Smooth muscle cell (in vitro differentiated cells): ENCODE measurements at regions not wholly inside any gene's neighbourhood (a gene's known extent, or its start where the extent isn't known, plus 50 kb on each side); places are given as distances from the start of the nearest gene placed in this dataset.
A peak's percentile ranks its signal among the peaks of the same experiment; 100 is the strongest.

Source experiments
- DNase-seq: peaks from one replicate; lab custom pipeline; 2025; ENCODE audit not compliant: unreplicated experiment; lab: John Stamatoyannopoulos, UW
- H2AFZ ChIP-seq: fragments of 200-600 bp; sonication (generic); 2 replicates; pipeline ENCODE4 v1.6.0; 2016; ENCODE audit warnings: antibody characterized with exemption, low read depth, mild to moderate bottlenecking
- H3F3A ChIP-seq: fragments of 200-600 bp; sonication (generic); 2 replicates; pipeline ENCODE4 v1.6.0; 2017; ENCODE audit warnings: antibody characterized with exemption, low read depth
- H3K27ac ChIP-seq: fragments of 200-600 bp; sonication (generic); 2 replicates; pipeline ENCODE4 v1.5.1; 2016; ENCODE audit warnings: low read depth, mild to moderate bottlenecking
- H3K27me3 ChIP-seq: fragments of 200-600 bp; sonication (generic); 2 replicates; pipeline ENCODE4 v1.6.1; 2016; ENCODE audit warnings: low read depth, mild to moderate bottlenecking
- H3K36me3 ChIP-seq: fragments of 200-600 bp; sonication (generic); 2 replicates; pipeline ENCODE4 v1.5.1; 2016; ENCODE audit warnings: low read depth
- H3K4me1 ChIP-seq: fragments of 200-600 bp; sonication (generic); 2 replicates; pipeline ENCODE4 v1.5.1; 2016; ENCODE audit warnings: low read depth
- H3K4me2 ChIP-seq: fragments of 200-600 bp; sonication (generic); 2 replicates; pipeline ENCODE4 v1.6.0; 2016; ENCODE audit warnings: mild to moderate bottlenecking
- H3K4me3 ChIP-seq: fragments of 200-600 bp; sonication (generic); 2 replicates; pipeline ENCODE4 v1.5.1; 2016; ENCODE audit warnings: mild to moderate bottlenecking
- H3K79me2 ChIP-seq: fragments of 200-600 bp; sonication (generic); 2 replicates; pipeline ENCODE4 v1.6.0; 2016; ENCODE audit warnings: low read depth, mild to moderate bottlenecking
- H3K9ac ChIP-seq: fragments of 200-600 bp; sonication (generic); 2 replicates; pipeline ENCODE4 v1.6.0; 2016; ENCODE audit warnings: low read depth
- H3K9me3 ChIP-seq: fragments of 200-600 bp; sonication (generic); replicated peaks from 2 replicates; pipeline ENCODE4 v1.5.1; 2016; ENCODE audit warnings: low read depth
- H4K20me1 ChIP-seq: fragments of 200-600 bp; sonication (generic); 2 replicates; pipeline ENCODE4 v1.6.0; 2016; ENCODE audit warnings: low read depth
- CTCF ChIP-seq: fragments of 200-600 bp; sonication (generic); IDR thresholded peaks from 2 replicates; pipeline ENCODE4 v1.5.1; 2017; ENCODE audit warnings: borderline replicate concordance, mild to moderate bottlenecking, antibody characterized with exemption; ENCODE audit not compliant: insufficient read depth, poor library complexity, severe bottlenecking
- WGBS: methylation state at CpG from one replicate; pipeline ENCODE4 v1.1.7; 2016; ENCODE audit warnings: low lambda C conversion rate; 5-methylcytosine and 5-hydroxymethylcytosine counted together

- no peaks in the 10 kb centered on the region for H3K36me3 ChIP-seq
- no peak overlapping the region for H3K27ac ChIP-seq
- H3K79me2 ChIP-seq: no peaks in the 10 kb centered on the region
- DNase-seq: no peak
- no peaks in the 10 kb centered on the region for H4K20me1 ChIP-seq
- no peaks in the 10 kb centered on the region for H3K9me3 ChIP-seq
- WGBS: 29% methylated on average over 8 of the region's 8 CpGs
- TF ChIP-seq CTCF: no peak
- H3K4me2 ChIP-seq: peak overlapping the region; percentile 8
- no peak overlapping the region for H3K9ac ChIP-seq
- H3K27me3 ChIP-seq: peaks cover 13% of the 10 kb centered on the region
- no peaks in the 10 kb centered on the region for H3F3A ChIP-seq
- H2AFZ ChIP-seq: no peak overlapping the region
- H3K4me3 ChIP-seq: no peak overlapping the region
- H3K4me1 ChIP-seq: peaks cover 9% of the 10 kb centered on the region
Observed at GRCh38 chr19:31418692-31419430, 69.6 kb upstream of the TSHZ3 start.

GRCh38 chr19:31419871-31420445 is 70.7 kb upstream of the TSHZ3 start:
- no peaks in the 10 kb centered on the region for H3K9me3 ChIP-seq

GRCh38 chr19:31421082-31421481 is 71.8 kb upstream of the TSHZ3 start:
- no peak overlapping the region for H3K27ac ChIP-seq
- no peaks in the 10 kb centered on the region for H3F3A ChIP-seq
- H3K4me1 ChIP-seq: peaks cover 14% of the 10 kb centered on the region
- H3K36me3 ChIP-seq: no peaks in the 10 kb centered on the region
- H3K9ac ChIP-seq: no peak overlapping the region
- peaks cover 13% of the 10 kb centered on the region for H3K27me3 ChIP-seq
- H3K9me3 ChIP-seq: no peaks in the 10 kb centered on the region
- no peak overlapping the region for H3K4me3 ChIP-seq
- H3K4me2 ChIP-seq: no peak overlapping the region
- WGBS: 69% methylated on average over 6 of the region's 6 CpGs
- DNase-seq: no peak
- no peak for TF ChIP-seq CTCF
- H3K79me2 ChIP-seq: no peaks in the 10 kb centered on the region
- no peaks in the 10 kb centered on the region for H4K20me1 ChIP-seq
- no peak overlapping the region for H2AFZ ChIP-seq

More at GRCh38 chr19:31419871-31420445, 70.7 kb upstream of the TSHZ3 start:
- Histone ChIP-seq H3K4me1 (peaks cover 12% of the 10 kb centered on the region), H3K9ac (no peak overlapping the region), H3K4me3 (no peak overlapping the region), H3K27ac (no peak overlapping the region), H3K79me2 (no peaks in the 10 kb centered on the region), H4K20me1 (no peaks in the 10 kb centered on the region), H2AFZ (no peak overlapping the region), H3K36me3 (no peaks in the 10 kb centered on the region), H3F3A (no peaks in the 10 kb centered on the region), H3K4me2 (no peak overlapping the region), H3K27me3 (peaks cover 13% of the 10 kb centered on the region)
- WGBS: 77% methylated on average over 11 of the region's 11 CpGs
- no peak for TF ChIP-seq CTCF
- no peak for DNase-seq
